Astrocyte (in vitro differentiated cells and primary cell): ENCODE measurements at regions not wholly inside any gene's neighbourhood (a gene's known extent, or its start where the extent isn't known, plus 50 kb on each side); places are given as distances from the start of the nearest gene placed in this dataset.

Experiments
- CTCF ChIP-seq: IDR thresholded peaks from 2 replicates; pipeline ENCODE4 v1.5.1; 2011; ENCODE audit warnings: low read depth, mild to moderate bottlenecking, inconsistent platforms, low read length, moderate library complexity; ENCODE audit not compliant: insufficient read depth
- EZH2 ChIP-seq: IDR thresholded peaks from 2 replicates; pipeline ENCODE4 v1.6.1; 2012; ENCODE audit warnings: mild to moderate bottlenecking, low read length, inconsistent platforms; ENCODE audit not compliant: insufficient read depth

DNA sequence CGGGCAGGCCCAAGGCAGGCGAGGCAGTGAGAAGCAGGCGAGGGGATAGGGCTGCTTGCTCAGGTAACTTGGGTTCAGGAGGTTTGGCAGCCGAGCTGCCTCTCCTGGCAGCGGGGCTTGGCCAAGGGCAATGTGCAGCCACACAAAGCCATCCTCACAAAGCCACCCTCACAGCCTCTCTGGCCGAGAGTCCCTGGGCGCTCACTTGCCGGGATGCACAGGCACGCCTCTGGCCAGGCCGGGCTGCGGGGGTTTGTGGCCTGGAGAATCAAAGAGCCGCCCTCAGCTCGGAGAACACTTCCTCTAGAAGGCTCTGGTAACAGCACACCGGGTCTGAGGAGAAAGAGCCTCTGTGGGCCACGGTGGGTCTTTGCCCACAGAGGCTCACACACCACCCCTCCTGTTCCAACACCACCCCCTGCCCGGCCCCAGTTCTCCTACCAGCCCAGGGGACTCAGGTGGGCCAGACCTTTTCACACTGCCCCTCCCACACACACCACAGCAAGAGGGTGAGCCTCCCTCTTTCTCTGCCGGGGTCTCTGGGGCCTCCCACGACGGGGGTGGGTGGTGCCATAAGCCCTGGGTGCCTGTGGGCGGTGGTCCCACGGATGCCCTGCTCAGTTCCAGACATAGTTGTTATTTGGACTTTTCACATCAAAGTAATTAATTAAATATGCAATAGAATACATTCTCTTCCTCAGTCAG, 186.9 kb downstream of the ZFP36L2 start:
- TF ChIP-seq CTCF: no peak
- TF ChIP-seq EZH2: no peak
